Caco-2 (cell line): ENCODE measurements at regions not wholly inside any gene's neighbourhood (a gene's known extent, or its start where the extent isn't known, plus 50 kb on each side); places are given as distances from the start of the nearest gene placed in this dataset.

ENCODE experiments used
- BruUV-seq: library from RNA; stranded (reverse); fragments of 400-500 nt; replicated peaks from 2 replicates; lab custom pipeline; 2021; lab: Mats Ljungman, UMichigan
- CTCF ChIA-PET: fragments of 300-600 bp; sonication (Branson Sonifier 250); formaldehyde crosslinking; loops from one replicate; lab custom pipeline; 2022; ENCODE audit warnings: antibody characterized with exemption; lab: Charles Lee
- POLR2A ChIA-PET: fragments of 300-600 bp; sonication (Branson Sonifier 250); formaldehyde crosslinking; loops from one replicate; lab custom pipeline; 2022; ENCODE audit warnings: antibody characterized with exemption; lab: Charles Lee
- DNase-seq, 2 experiments: peaks; one replicate each; pipeline versions ENCODE4 v3.0.0 to v3.0.0-alpha.2; 2020 to 2022
- H3K27me3 ChIP-seq: replicated peaks from 2 replicates; pipeline ENCODE4 v1.6.0; 2011; ENCODE audit warnings: low read length; ENCODE audit not compliant: control insufficient read depth, insufficient read depth
- H3K36me3 ChIP-seq: 2 replicates; pipeline ENCODE4 v1.5.1; 2011; ENCODE audit warnings: low read length; ENCODE audit not compliant: control insufficient read depth, insufficient read depth
- H3K4me1 ChIP-seq: fragments of 250-450 bp; sonication (Bioruptor Pico); 2 replicates; pipeline ENCODE4 v1.5.1; 2020; ENCODE audit warnings: mild to moderate bottlenecking
- H3K4me3 ChIP-seq: 2 replicates; pipeline ENCODE4 v1.5.1; 2011; ENCODE audit warnings: low read depth, mild to moderate bottlenecking, control low read depth, low read length
- H3K9me3 ChIP-seq: fragments of 250-450 bp; sonication (Bioruptor Pico); 2 replicates; pipeline ENCODE4 v1.5.1; 2020; ENCODE audit warnings: mild to moderate bottlenecking, moderate library complexity
- H3K27ac Mint-ChIP-seq: one replicate; pipeline ENCODE4 v1.8.0; 2022; ENCODE audit warnings: mixed read lengths; ENCODE audit not compliant: unreplicated experiment
- H3K27me3 Mint-ChIP-seq: one replicate; pipeline ENCODE4 v1.8.0; 2022; ENCODE audit warnings: mixed read lengths; ENCODE audit not compliant: insufficient read depth, unreplicated experiment
- H3K36me3 Mint-ChIP-seq: one replicate; pipeline ENCODE4 v1.8.0; 2022; ENCODE audit warnings: mild to moderate bottlenecking, mixed read lengths; ENCODE audit not compliant: insufficient read depth, unreplicated experiment
- H3K4me1 Mint-ChIP-seq: one replicate; pipeline ENCODE4 v1.8.0; 2022; ENCODE audit warnings: low read depth, mixed read lengths; ENCODE audit not compliant: unreplicated experiment
- H3K4me3 Mint-ChIP-seq: one replicate; pipeline ENCODE4 v1.8.0; 2022; ENCODE audit warnings: mild to moderate bottlenecking, moderate library complexity, mixed read lengths; ENCODE audit not compliant: unreplicated experiment
- H3K9me3 Mint-ChIP-seq: one replicate; pipeline ENCODE4 v1.8.0; 2022; ENCODE audit warnings: mixed read lengths; ENCODE audit not compliant: unreplicated experiment
- CTCF ChIP-seq, 2 experiments: fragments of 200-600 bp in 1 of 2; IDR thresholded peaks; 1 replicate in 1 of 2; 2 replicates in 1 of 2; pipeline versions ENCODE4 v1.5.1 to v1.8.0; 2011 to 2022; ENCODE audit warnings: antibody characterized with exemption in 1 of 2, control low read depth in 1 of 2, inconsistent platforms in 1 of 2, low read depth in 1 of 2, low read length in 1 of 2, mild to moderate bottlenecking in 1 of 2, moderate library complexity in 1 of 2; ENCODE audit not compliant: insufficient read depth in 1 of 2, severe bottlenecking in 1 of 2, unreplicated experiment in 1 of 2
- intact Hi-C: fragments of 100-400 bp; cut with micrococcal nuclease; formaldehyde crosslinking; loops from one replicate; pipeline ENCODE4 v1.10.0; 2022; ENCODE audit not compliant: unreplicated experiment

- ChIA-PET CTCF (no interaction called here), POLR2A (no interaction called here)
- no TSS peak for BruUV-seq
- intact Hi-C loops: no loop called here
- no peak for DNase-seq
- Mint-ChIP-seq H3K36me3 (no peaks in the 10 kb centered on the region), H3K27ac (no peak overlapping the region), H3K27me3 (no peaks in the 10 kb centered on the region), H3K4me3 (no peak overlapping the region), H3K9me3 (no peaks in the 10 kb centered on the region), H3K4me1 (no peaks in the 10 kb centered on the region)
- no peak for TF ChIP-seq CTCF (IDR thresholded peaks at IDR 0.05; ENCODE audit: insufficient read depth in 1 of 2, low read depth in 1 of 2, low read length in 1 of 2, severe bottlenecking in 1 of 2, unreplicated experiment in 1 of 2)
- no peaks in the 10 kb centered on the region for H3K27me3 ChIP-seq
- no peak overlapping the region for H3K4me3 ChIP-seq
- H3K4me1 ChIP-seq: no peaks in the 10 kb centered on the region
- H3K9me3 ChIP-seq: no peaks in the 10 kb centered on the region
- no peaks in the 10 kb centered on the region for H3K36me3 ChIP-seq
Measured at GRCh38 chr9:21741151-21741550, 61.3 kb upstream of the MTAP start.

GRCh38 chr9:21744320-21744719 is 58.1 kb upstream of the MTAP start:
- ChIA-PET POLR2A (no interaction called here), CTCF (no interaction called here)
- no peak for DNase-seq
- no peaks in the 10 kb centered on the region for H3K27me3 Mint-ChIP-seq
- Histone ChIP-seq H3K36me3 (no peaks in the 10 kb centered on the region), H3K4me1 (no peaks in the 10 kb centered on the region), H3K27me3 (no peaks in the 10 kb centered on the region), H3K9me3 (no peaks in the 10 kb centered on the region), H3K4me3 (no peak overlapping the region)
- TF ChIP-seq CTCF (IDR thresholded peaks at IDR 0.05; ENCODE audit: insufficient read depth in 1 of 2, low read depth in 1 of 2, low read length in 1 of 2, severe bottlenecking in 1 of 2, unreplicated experiment in 1 of 2): no peak
- H3K4me3 Mint-ChIP-seq: no peak overlapping the region
- no peaks in the 10 kb centered on the region for H3K4me1 Mint-ChIP-seq
- no peak overlapping the region for H3K27ac Mint-ChIP-seq
- intact Hi-C loops: no loop called here
- BruUV-seq: no TSS peak
- no peaks in the 10 kb centered on the region for H3K9me3 Mint-ChIP-seq
- no peaks in the 10 kb centered on the region for H3K36me3 Mint-ChIP-seq

GRCh38 chr9:21744841-21745240 is 57.6 kb upstream of the MTAP start:
- Histone ChIP-seq H3K4me1 (no peaks in the 10 kb centered on the region), H3K36me3 (no peaks in the 10 kb centered on the region), H3K27me3 (no peaks in the 10 kb centered on the region), H3K9me3 (no peaks in the 10 kb centered on the region), H3K4me3 (no peak overlapping the region)
- no peak for DNase-seq
- no peak for TF ChIP-seq CTCF (IDR thresholded peaks at IDR 0.05; ENCODE audit: insufficient read depth in 1 of 2, low read depth in 1 of 2, low read length in 1 of 2, severe bottlenecking in 1 of 2, unreplicated experiment in 1 of 2)
- BruUV-seq: no TSS peak
- CTCF ChIA-PET: no interaction called here
- Mint-ChIP-seq H3K4me3 (no peak overlapping the region), H3K36me3 (no peaks in the 10 kb centered on the region), H3K27me3 (no peaks in the 10 kb centered on the region), H3K9me3 (no peaks in the 10 kb centered on the region), H3K27ac (no peak overlapping the region), H3K4me1 (no peaks in the 10 kb centered on the region)
- POLR2A ChIA-PET: no interaction called here
- intact Hi-C loops: no loop called here
